ENCODE measurements at regions not wholly inside any gene's neighbourhood (a gene's known extent, or its start where the extent isn't known, plus 50 kb on each side); places are given as distances from the start of the nearest gene placed in this dataset.

DNA sequence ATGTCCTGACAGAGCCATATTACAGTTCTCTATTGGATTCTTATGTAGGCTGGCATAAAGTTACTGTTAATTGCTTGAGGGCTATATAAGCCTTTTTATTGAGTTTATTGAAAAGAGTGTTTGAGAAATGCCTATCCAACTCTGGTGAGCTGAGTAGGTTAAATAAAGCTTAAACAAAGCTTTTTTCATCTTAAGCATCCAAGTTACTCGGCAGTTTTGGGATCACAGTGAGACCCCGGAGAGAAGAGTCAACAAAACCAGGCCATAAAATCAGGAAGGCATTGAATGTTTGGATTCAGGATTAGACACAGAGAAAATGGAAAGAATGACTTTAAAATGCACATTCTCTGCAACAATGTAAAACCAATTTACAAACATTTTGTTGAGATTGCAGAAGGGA is 588.5 kb downstream of the DACH1 start:
- no peaks in the 10 kb centered on the region for H3K9me1 ChIP-seq (replicated peaks; ENCODE audit: control insufficient read depth, extremely low read depth, insufficient read depth, low read length)
- no peaks in the 10 kb centered on the region for H3K27me3 ChIP-seq (ENCODE audit: control insufficient read depth in 2 of 2, insufficient read depth in 2 of 2, low read length in 2 of 2)
- dilution Hi-C loops (cut with MboI; ENCODE audit: extremely low pct_ligation_motif_present, low sequenced_read_pairs) (no loop called here), intact Hi-C loops (cut with micrococcal nuclease) (no loop called here)
- H3K27ac ChIP-seq (ENCODE audit: insufficient read depth, low read depth, low read length), result no peak overlapping the region
- DNase-seq (ENCODE audit: low read depth, low spot score), result no peak
- no peak for TF ChIP-seq JUN (IDR thresholded peaks at IDR 0.05; ENCODE audit: borderline replicate concordance, insufficient read depth, insufficient read length, low read depth)
- TF ChIP-seq, protein P1, sequence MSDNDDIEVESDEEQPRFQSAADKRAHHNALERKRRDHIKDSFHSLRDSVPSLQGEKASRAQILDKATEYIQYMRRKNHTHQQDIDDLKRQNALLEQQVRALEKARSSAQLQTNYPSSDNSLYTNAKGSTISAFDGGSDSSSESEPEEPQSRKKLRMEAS (IDR thresholded peaks at IDR 0.05; ENCODE audit: insufficient read depth, insufficient read length), result no peak
- no peak for TF ChIP-seq POLR2A (IDR thresholded peaks at IDR 0.05; ENCODE audit: low read depth, low read length)
- TF ChIP-seq POLR2AphosphoS5 (IDR thresholded peaks at IDR 0.05; ENCODE audit: insufficient read depth, low read depth, low read length), result no peak
- TF ChIP-seq FOS (IDR thresholded peaks at IDR 0.05; ENCODE audit: borderline replicate concordance, insufficient read depth, low read length), result no peak
- no peak for TF ChIP-seq MYC (IDR thresholded peaks at IDR 0.05; ENCODE audit: low read depth, low read length)
- H3K9ac ChIP-seq (replicated peaks; ENCODE audit: extremely low read depth, insufficient read depth, low read length), result no peak overlapping the region
- ChIA-PET CTCF (no interaction called here), POLR2A (no interaction called here)
- no peaks in the 10 kb centered on the region for H3K4me1 ChIP-seq (ENCODE audit: control insufficient read depth, extremely low read depth, insufficient read depth, low read length)
- H3K9me3 ChIP-seq (replicated peaks; ENCODE audit: control insufficient read depth, insufficient read depth, low read length), result no peaks in the 10 kb centered on the region
- H3K4me2 ChIP-seq (ENCODE audit: insufficient read depth, low read length), result no peak overlapping the region
- no peaks in the 10 kb centered on the region for H3K36me3 ChIP-seq (ENCODE audit: control insufficient read depth in 2 of 2, extremely low read depth in 1 of 2, insufficient read depth in 2 of 2, low read length in 2 of 2)
- no peak overlapping the region for H2AFZ ChIP-seq (ENCODE audit: low read depth, low read length)
- H3K79me2 ChIP-seq (ENCODE audit: control insufficient read depth, insufficient read depth, low read length), result no peaks in the 10 kb centered on the region
- no TSS peak for BruUV-seq (replicated peaks)
- H3K4me3 ChIP-seq (replicated peaks in 1 of 3; ENCODE audit: insufficient read depth in 1 of 3, low read depth in 1 of 3, low read length in 3 of 3), result no peak overlapping the region
- no peak for FAIRE-seq
- H4K20me1 ChIP-seq (replicated peaks; ENCODE audit: control insufficient read depth, extremely low read depth, insufficient read depth, low read length), result no peaks in the 10 kb centered on the region

DNA sequence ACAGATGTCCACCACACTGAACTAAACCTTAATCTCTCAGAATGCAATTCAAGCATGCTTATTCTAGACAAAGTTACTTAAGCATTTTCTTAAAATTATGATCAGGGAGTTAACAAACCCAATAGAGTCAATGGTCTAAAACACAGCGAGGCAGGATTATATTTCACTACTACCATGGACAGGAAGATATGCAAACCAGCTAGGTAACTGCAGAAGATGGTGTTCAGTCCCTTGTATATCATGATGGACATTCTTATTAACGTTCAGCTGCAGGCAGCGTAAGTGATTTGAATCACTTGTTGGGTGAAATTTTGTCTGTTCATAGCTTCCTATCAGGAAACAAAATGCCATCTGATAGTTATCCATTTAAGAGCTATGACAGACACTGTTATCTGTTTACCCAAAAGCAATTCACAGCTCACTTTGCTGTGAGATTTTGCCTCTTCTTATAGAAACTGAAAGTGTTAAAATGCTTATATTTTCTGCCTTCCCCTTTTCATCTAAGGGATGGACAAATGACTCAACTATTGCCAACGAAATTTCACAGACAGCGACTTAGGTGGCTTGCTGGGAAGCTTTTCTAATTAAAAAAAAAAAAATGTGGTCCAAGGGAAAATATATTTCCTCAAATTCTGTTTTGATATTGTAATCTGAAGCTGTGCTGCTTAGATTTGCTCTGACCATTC is 591.9 kb downstream of the DACH1 start:
- BruUV-seq (replicated peaks), result no TSS peak
- H3K9ac ChIP-seq (replicated peaks; ENCODE audit: extremely low read depth, insufficient read depth, low read length), result no peak overlapping the region
- H3K4me1 ChIP-seq (ENCODE audit: control insufficient read depth, extremely low read depth, insufficient read depth, low read length), result no peaks in the 10 kb centered on the region
- DNase-seq (ENCODE audit: low read depth, low spot score), result no peak
- no peak overlapping the region for H3K27ac ChIP-seq (ENCODE audit: insufficient read depth, low read depth, low read length)
- CTCF ChIA-PET, result interaction anchor here (0.6 to 1.2 kb wide), 2 partner anchors 34 to 202 kb away, joined by 3 read pairs; no protein-coding TSS in a partner anchor
- H3K27me3 ChIP-seq (ENCODE audit: control insufficient read depth in 2 of 2, insufficient read depth in 2 of 2, low read length in 2 of 2), result no peaks in the 10 kb centered on the region
- no peaks in the 10 kb centered on the region for H3K36me3 ChIP-seq (ENCODE audit: control insufficient read depth in 2 of 2, extremely low read depth in 1 of 2, insufficient read depth in 2 of 2, low read length in 2 of 2)
- FAIRE-seq, result no peak
- H2AFZ ChIP-seq (ENCODE audit: low read depth, low read length), result no peak overlapping the region
- POLR2A ChIA-PET, result no interaction called here
- dilution Hi-C loops (cut with MboI; ENCODE audit: extremely low pct_ligation_motif_present, low sequenced_read_pairs) (no loop called here), intact Hi-C loops (cut with micrococcal nuclease) (no loop called here)
- H3K4me2 ChIP-seq (ENCODE audit: insufficient read depth, low read length), result no peak overlapping the region
- no peaks in the 10 kb centered on the region for H3K9me3 ChIP-seq (replicated peaks; ENCODE audit: control insufficient read depth, insufficient read depth, low read length)
- H3K4me3 ChIP-seq (replicated peaks in 1 of 3; ENCODE audit: insufficient read depth in 1 of 3, low read depth in 1 of 3, low read length in 3 of 3), result no peak overlapping the region
- H3K9me1 ChIP-seq (replicated peaks; ENCODE audit: control insufficient read depth, extremely low read depth, insufficient read depth, low read length), result no peaks in the 10 kb centered on the region
- TF ChIP-seq GATA2 (IDR thresholded peaks at IDR 0.05; ENCODE audit: insufficient read depth, insufficient read length, low read depth, low read length) (no peak), MYC (IDR thresholded peaks at IDR 0.05; ENCODE audit: low read depth, low read length) (no peak), FOS (IDR thresholded peaks at IDR 0.05; ENCODE audit: borderline replicate concordance, insufficient read depth, low read length) (no peak), POLR2A (IDR thresholded peaks at IDR 0.05; ENCODE audit: low read depth, low read length) (no peak), EZH2 (IDR thresholded peaks at IDR 0.05; ENCODE audit: borderline replicate concordance, low read depth, low read length, severe bottlenecking) (no peak), JUN (IDR thresholded peaks at IDR 0.05; ENCODE audit: borderline replicate concordance, insufficient read depth, insufficient read length, low read depth) (no peak), POLR2AphosphoS5 (IDR thresholded peaks at IDR 0.05; ENCODE audit: insufficient read depth, low read depth, low read length) (no peak)
- TF ChIP-seq, protein P1 (IDR thresholded peaks at IDR 0.05; ENCODE audit: insufficient read depth, insufficient read length), result no peak
- TF ChIP-seq, protein P2, sequence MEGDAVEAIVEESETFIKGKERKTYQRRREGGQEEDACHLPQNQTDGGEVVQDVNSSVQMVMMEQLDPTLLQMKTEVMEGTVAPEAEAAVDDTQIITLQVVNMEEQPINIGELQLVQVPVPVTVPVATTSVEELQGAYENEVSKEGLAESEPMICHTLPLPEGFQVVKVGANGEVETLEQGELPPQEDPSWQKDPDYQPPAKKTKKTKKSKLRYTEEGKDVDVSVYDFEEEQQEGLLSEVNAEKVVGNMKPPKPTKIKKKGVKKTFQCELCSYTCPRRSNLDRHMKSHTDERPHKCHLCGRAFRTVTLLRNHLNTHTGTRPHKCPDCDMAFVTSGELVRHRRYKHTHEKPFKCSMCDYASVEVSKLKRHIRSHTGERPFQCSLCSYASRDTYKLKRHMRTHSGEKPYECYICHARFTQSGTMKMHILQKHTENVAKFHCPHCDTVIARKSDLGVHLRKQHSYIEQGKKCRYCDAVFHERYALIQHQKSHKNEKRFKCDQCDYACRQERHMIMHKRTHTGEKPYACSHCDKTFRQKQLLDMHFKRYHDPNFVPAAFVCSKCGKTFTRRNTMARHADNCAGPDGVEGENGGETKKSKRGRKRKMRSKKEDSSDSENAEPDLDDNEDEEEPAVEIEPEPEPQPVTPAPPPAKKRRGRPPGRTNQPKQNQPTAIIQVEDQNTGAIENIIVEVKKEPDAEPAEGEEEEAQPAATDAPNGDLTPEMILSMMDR (IDR thresholded peaks at IDR 0.05; ENCODE audit: extremely low read depth in 1 of 2, insufficient read depth in 1 of 2, low read depth in 1 of 2, low read length in 2 of 2), result no peak
- no peaks in the 10 kb centered on the region for H4K20me1 ChIP-seq (replicated peaks; ENCODE audit: control insufficient read depth, extremely low read depth, insufficient read depth, low read length)
- no peaks in the 10 kb centered on the region for H3K79me2 ChIP-seq (ENCODE audit: control insufficient read depth, insufficient read depth, low read length)
